Activated CD8-positive, alpha-beta memory T cell treated with anti-CD3 and anti-CD28 coated beads, Interleukin-2, amount 50 U/mL, for 24 hours (primary cell): ENCODE measurements at regions not wholly inside any gene's neighbourhood (a gene's known extent, or its start where the extent isn't known, plus 50 kb on each side); places are given as distances from the start of the nearest gene placed in this dataset.

Source experiments
- DNase-seq: peaks from one replicate; pipeline ENCODE4 v3.0.0-alpha.2; 2020; ENCODE audit errors: extremely low read depth

DNA sequence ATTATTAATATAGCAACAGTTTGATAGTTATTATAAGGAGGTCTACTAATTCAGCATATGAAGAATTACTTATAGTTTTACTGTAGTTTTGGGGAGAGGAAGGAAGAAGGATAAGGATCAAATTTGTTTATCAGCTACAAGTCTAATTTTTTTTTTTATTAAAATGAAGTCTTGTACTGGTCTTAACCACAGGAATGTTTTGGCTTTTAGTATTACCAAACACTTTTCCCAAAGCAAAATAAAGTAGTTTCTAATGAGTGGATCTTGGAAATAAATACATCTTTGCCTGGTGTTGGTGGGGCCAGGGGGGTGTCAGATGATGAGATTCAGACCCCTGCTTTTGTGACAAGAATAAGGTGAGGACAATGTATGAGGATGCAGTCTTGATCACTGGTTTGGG, 57.2 kb upstream of the ZDHHC17 start:
- DNase-seq = no peak

DNA sequence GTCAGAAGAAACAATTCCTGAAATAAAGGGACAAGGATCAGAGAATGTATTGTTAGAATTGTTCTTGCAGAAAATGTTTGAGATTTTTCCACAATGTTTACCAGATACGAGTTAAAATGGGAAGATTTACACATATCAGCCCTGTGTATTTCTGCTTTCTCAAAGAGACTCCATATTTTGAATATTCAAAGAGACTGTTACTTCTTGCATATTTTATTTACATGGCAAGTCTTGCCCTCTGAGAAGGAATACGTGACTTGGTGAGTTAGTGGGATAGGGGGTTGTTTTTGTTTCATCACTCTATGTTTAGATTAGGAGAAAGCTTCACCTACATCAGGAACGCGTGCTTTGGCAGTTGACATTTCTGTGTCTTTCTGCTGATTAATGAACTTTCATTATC, 56.1 kb upstream of the ZDHHC17 start:
- DNase-seq = no peak

DNA sequence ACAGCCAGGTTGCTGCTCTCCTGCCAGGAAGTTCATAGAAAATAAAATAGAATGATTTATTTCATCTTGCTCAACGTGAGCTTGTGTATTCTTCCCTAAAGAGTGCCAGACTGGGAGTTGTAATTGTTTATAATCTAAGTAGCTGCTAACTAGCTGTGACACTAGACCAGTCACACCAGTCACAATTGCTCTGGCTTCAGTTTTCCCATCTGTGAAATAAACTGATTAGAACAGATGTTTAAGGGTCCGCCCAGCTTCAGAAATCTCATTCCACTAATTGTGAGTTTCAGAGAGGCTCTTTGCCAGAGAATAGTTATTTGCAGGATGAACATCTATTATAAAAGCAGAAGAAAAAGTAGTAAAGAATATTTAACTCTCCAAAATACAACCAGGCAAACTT, 55.6 kb upstream of the ZDHHC17 start:
- DNase-seq = no peak

DNA sequence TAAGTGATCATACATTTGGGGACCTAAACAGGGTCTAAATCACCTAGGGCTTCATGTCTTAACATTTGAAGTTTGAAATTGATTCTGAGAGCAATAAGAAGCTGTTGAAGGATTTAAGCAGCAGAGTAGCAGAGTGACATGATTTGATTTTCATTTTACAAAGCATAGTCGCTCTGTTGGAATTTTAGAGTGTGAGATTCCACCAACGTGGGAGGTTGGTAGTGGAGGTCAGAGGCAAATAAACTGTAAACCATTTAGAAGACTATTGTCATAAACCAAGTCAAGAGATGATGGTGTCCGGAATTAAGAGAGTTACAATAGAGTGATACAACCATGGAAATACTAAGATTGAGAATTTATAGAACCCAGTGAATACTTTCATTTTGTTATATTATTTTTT, 52.7 kb upstream of the ZDHHC17 start:
- DNase-seq = no peak

DNA sequence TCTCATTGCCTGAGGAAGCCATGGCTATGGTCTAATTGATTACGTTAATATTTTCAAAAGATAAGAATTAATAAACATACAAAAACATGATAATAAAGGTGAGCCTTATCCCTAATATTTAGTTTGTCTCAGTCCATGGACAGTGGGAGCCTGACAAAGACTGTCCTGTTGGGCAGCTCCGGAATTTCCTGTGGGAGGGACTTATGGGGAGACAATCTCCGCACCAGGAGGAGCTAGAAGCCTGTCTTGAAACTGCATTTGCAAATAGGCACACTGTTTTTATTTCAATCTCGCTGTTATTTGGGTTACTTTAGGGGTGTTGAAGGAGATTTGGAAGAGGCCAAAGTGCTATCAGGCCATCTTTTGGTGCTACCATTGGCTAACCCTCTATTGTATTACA, 50.8 kb upstream of the ZDHHC17 start:
- DNase-seq = no peak

DNA sequence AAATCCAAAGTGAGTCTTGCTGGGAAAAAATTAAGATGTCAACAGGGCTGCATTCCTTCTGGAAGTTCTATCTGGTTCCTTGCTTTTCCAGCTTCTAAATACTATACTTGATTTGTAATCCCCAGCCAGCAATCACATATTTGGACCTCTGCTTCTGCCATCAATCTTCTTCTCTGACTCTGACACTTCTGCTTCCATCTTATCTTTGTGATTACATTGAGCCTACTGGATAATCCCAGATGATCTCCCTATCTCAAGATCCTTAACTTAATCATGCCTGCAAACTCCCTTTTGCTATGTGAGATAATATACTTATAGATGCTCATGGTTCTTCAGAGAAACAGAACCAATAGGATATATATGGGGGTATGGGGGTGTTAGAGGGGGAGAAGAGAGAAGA, 49.9 kb upstream of the ZDHHC17 start:
- DNase-seq = no peak
